CD1c-positive myeloid dendritic cell (primary cell): ENCODE measurements at regions not wholly inside any gene's neighbourhood (a gene's known extent, or its start where the extent isn't known, plus 50 kb on each side); places are given as distances from the start of the nearest gene placed in this dataset.

Experiments
- DNase-seq: peaks from one replicate; pipeline ENCODE4 v3.0.0-alpha.2; 2016; ENCODE audit errors: extremely low spot score

DNA sequence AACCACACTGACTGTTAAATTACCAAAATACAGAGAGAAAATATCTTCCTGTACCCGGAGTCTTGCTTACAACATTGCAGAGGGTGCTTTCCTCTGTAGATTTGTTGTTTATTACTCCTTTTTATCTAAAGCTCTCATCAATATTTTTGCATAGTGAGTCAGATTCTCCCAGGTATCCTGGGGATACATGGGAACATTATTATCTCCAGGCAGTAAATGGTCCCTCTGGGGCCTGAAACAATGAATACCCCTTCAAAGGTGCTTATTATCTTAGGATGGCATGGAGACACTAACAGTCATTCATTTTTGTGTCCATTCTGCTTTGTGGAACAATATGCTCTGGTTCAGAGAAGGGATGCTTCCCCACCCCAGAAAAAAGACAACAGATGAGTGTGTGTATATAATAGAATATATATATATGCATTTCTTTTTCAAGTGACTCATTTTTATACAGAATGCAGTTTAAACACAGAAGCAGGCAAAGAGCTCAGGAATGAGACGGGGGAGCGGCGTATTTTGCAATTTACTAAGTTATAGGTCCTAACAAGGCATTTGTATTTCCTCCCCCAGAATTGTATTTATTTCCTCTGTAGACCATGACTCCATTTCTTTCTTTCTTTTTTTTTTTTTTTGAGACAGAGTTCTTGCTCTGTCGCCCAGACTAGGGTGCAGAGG is 424.8 kb upstream of the ZEB2 start:
- DNase-seq = no peak

DNA sequence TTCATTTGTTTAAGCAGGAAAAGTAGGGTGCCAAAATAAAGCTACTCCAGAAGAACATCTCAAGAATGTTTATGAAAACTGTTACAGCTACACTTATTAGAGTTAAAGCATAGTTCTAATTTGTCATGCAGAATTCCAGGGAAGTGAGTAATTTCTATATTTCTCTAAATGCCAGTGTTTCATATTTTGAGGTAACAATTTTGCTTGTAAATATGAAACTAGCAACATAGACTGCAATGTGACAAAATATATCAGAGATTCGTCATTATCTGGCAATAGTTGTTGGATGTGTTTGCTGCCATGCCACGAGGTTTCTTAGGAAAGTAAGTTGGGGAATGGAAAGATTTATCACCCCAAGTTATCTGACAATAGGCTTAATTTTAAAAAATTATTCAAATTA is 424.1 kb upstream of the ZEB2 start:
- DNase-seq = no peak

DNA sequence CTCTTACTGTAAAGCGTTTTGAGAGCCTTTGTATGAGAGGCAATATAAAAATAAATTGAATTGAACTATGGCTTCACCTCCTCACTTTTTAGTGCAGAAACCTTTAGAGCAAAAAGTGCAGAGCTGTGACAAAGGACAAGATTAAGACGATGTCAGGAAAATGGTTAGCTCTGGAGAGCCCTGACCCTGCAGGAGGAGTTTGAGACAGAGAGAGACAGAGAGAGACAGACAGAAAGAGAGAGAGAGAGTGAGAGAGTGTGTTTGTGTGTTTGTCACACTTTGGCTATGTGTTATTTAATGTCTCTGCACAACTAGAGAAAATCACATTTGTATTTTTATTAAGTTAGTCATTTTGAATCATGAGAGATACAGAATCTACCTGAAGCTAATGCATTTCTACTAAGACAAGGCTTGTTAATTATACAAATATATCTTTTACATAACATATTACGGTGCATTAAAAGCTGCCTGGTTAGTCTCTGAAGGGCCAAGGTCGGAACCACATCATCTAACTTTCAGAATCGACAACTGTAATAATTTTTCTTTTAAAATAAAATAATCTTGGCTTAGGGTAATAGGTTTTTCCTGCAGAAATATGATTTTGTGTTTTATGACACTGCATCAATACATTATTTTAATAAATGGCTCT is 423.5 kb upstream of the ZEB2 start:
- DNase-seq = no peak

- no peak for DNase-seq
Observed at GRCh38 chr2:144942516-144943256, 422.8 kb upstream of the ZEB2 start.

DNA sequence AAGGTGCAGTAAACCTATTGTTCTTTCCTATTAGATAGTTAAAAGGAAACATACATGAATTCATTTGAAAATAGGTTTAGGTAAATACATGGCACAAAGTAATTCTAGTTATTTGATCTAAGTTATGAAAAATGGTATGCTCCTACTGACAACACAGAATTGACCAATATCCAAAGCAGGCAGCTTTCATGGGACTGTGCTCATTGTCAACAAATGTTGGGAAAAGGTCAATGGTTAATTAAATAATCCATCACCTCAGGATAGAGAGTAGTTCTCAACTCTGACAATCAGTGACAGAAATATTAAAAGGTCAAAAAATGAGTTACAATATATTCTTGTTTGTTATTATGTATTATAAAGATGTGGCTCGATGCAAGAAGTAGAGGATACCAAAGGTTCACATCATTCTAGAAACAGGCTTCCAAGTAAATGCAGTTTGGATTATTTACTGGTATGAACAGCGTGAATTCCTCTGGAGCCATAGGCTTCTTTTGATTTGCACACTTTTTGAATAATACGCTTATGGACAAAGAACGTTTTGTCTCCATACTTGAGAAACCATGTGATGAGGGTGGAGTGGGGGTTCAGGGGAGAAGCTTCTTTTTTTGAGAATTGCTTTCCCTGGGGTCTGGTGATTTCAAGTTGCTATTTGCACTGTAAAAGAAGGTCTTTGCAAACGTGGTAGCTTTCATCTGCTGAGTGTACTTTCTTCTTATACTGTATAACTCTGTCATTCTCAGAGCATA is 422.0 kb upstream of the ZEB2 start:
- DNase-seq = no peak

DNA sequence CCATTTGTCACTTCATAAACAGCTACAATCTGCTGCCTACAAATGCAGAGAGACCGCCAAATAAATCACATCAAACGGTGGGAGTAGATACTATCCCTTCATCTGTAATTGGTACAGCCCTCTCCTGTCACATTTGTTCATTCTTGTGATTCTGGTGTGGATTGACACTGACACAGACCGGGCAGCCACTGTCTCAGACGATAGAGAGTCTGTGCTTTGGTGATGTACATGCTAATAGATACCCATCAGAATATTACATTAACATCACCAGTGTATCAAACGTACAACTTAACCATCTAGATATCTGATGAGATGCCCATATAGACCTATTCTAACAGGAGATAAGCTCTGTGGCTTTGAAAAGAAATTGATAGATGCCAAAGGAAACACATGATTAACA is 419.7 kb upstream of the ZEB2 start:
- DNase-seq = no peak

GRCh38 chr2:144937910-144938709 is 418.2 kb upstream of the ZEB2 start:
- no peak for DNase-seq

DNA sequence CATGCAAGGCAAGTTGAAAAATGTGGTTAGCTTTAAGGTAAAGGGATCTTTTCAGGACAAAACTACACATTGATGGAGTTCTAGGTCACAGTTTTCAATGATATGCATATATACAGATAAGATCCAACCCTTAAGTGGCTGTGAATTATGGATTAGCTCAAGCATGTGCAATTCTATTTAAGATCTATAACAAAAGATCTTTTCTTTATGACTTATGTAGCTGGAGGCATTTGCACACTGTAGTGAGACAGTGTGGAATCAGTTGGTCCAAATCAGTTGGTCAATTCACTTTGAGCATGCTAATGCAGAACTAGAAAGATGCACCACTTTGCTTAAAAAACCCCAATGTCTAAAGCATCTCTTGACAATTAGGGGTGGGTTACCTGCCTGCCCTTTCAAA is 417.1 kb upstream of the ZEB2 start:
- DNase-seq = no peak

DNA sequence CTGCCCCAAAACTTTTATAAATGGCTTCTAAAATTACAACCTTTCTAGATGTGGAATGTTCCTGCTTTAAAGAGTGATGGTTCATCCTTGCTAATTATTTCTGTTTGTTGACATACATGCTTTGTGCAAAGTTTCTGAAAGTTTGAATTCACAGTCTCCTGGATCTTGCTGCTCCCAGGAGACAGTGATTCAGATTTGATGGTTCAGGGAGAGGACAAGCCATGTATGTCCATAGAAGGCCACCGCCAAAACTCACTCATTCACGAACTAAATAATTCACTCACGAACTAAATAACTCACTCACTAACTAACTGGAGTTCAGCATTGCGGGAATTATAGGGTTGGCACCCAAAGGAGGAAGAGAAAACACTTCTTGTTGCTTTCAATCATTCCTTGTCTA is 416.5 kb upstream of the ZEB2 start:
- DNase-seq = no peak

GRCh38 chr2:144935736-144936135 is 415.8 kb upstream of the ZEB2 start:
- peak; percentile 61 for DNase-seq

DNA sequence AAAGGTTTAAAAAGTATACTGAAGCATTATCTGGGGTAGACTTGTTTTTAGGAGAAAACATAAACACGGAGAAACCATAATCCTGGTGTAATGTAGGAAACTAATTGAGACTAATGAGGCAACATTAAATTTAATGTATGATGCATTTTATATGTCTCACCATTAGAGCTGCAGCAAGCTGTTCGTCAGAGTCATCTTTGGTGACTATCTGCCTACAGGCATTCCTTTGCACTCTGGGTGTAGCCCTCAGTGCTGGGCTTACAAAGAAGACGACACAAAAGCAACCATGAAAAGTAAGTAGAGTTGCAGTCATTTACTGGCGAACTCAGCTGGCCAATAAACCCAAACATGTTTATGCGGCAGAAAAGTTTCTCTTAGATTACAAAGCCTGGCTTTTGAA is 415.3 kb upstream of the ZEB2 start:
- no peak for DNase-seq

DNA sequence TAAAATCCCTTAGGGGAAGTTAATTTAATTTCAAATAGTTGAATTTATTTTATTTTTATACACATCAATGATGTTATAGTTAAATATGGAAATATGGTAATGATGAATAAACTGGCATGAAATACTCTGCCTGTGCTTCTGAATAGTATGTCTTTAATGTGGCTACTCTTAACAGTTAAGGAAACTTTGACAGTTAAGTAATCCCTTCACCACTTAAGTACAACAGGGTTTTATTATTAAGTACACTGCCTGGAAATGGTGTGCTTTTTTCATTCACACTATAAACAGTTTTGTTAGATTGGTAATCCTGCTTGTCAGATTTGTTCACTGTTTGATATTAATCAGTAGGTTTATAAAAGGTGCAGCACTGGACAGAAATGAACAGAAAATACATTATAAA is 412.0 kb upstream of the ZEB2 start:
- DNase-seq = no peak

DNA sequence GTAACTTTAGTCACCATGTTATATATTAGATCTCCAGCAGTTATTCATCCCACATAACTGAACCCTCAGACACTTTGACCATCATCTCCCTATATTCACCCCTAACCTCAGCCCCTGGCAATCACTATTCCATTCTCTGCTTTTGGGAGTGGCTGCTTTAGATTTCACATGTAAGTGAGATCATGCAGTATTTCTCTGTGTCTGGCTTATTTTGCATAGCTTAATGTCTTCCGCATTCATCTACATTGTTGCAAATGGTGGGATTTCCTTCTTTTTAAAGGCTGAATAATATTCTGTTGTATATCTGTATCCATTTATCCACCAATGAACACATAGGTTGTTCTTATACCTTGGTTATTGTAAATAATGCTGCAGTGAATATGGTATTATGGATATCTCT is 411.6 kb upstream of the ZEB2 start:
- DNase-seq = no peak

GRCh38 chr2:144927429-144927828 is 407.5 kb upstream of the ZEB2 start:
- DNase-seq = no peak

DNA sequence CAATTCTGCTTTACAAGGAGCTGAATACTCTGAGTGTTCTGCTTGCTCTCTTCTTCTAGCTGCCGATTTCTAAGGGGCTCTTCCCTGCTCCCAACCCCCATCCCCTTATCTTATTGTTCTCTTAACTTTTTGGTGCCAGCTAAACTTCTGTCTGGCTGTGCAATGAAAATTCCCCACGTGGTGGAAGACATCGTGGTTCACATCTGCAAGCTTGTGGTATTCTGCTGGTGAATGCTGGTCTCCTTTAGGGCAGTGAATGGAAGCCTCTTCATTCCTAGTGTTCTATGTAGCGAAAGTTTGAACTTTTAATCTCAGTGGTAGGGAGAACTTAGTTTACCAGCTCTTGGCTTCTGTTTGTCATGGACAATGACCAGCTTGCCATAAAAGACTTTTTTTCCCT is 406.0 kb upstream of the ZEB2 start:
- no peak for DNase-seq

- DNase-seq = no peak
Observed at GRCh38 chr2:144924827-144925226, 404.9 kb upstream of the ZEB2 start.

DNA sequence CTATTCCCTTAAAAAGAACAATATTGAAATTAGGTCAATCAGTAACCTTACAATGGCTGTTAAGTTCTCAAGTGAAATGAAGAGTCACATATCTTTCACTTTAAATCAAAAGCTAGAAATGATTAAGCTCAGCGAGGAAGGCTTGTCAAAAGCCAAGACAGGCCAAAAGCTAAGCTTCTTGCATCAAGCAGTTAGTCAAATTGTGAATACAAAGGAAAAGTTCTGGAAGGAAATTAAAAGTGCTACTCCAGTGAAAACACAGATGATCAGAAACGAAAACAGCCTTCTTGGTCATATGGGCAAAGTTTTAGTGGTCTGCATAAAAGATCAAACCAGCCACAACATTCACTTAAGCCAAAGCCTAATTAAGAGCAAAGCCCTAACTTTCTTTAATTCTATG is 402.6 kb upstream of the ZEB2 start:
- DNase-seq = no peak

GRCh38 chr2:144920755-144921530 is 401.0 kb upstream of the ZEB2 start:
- DNase-seq = no peak

DNA sequence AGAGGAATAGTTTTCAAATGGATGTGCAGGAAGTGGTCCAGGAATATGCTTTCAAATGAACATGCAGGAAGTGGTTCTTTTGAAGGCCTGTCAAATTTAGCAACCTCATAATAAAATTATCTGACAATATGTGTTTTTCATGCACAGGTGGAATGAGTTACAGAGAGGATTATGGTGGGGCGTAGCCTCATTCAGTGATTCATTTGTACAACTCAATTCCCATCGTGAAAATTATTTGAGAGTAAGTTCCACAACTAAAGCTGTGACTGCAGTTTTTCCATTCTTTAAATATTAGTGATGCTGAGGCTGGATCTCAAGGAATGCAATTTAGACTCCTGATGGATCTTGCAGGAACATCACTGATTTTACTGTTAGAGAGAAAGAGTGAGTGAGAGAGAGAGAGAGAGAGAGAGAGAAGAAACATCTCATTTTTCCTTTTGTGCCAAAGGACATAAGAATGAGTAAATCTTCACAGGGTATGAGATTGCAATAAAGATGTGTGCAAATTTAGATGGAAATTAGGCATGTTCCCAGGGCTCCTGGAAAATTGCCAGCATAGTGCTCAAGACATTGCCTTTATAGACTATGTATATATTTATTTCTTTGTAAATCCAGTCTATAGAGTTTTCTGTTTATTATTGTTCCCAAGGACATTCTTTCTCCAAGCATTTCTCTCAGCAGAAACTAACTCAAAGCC is 394.9 kb upstream of the ZEB2 start:
- DNase-seq = no peak

- no peak for DNase-seq
Observed at GRCh38 chr2:144914113-144914512, 394.2 kb upstream of the ZEB2 start.
